Endometrium (tissue), 2 donors: ENCODE measurements at regions not wholly inside any gene's neighbourhood (a gene's known extent, or its start where the extent isn't known, plus 50 kb on each side); places are given as distances from the start of the nearest gene placed in this dataset.

Experiments used
- FAIRE-seq: peaks from 2 replicates; lab custom pipeline; 2012; peaks lifted over from hg19 to GRCh38; lab: Jason Lieb, UNC
- donor health status: control.
- donor health status: control.

GRCh38 chr3:59698091-59698490, 648.3 kb upstream of the CFAP20DC start:
- FAIRE-seq, result no peak

- FAIRE-seq, result no peak
These were observed 647.0 kb upstream of the CFAP20DC start for GRCh38 chr3:59696783-59697182.

- FAIRE-seq, result no peak
These were observed 646.0 kb upstream of the CFAP20DC start for GRCh38 chr3:59695860-59696259.

GRCh38 chr3:59692117-59692516, 642.3 kb upstream of the CFAP20DC start:
- FAIRE-seq, result no peak

- FAIRE-seq, result no peak
These were observed 641.1 kb upstream of the CFAP20DC start for GRCh38 chr3:59690886-59691285.

- no peak for FAIRE-seq
These were observed 638.8 kb upstream of the CFAP20DC start for GRCh38 chr3:59688636-59689035.

GRCh38 chr3:59685432-59685831, 635.6 kb upstream of the CFAP20DC start:
- no peak for FAIRE-seq

GRCh38 chr3:59684766-59685165, 634.9 kb upstream of the CFAP20DC start:
- FAIRE-seq, result no peak

- FAIRE-seq, result no peak
These were observed 631.1 kb upstream of the CFAP20DC start for GRCh38 chr3:59680919-59681318.

- FAIRE-seq, result no peak
These were observed 628.2 kb upstream of the CFAP20DC start for GRCh38 chr3:59677747-59678702.

- no peak for FAIRE-seq
These were observed 625.7 kb upstream of the CFAP20DC start for GRCh38 chr3:59675495-59675894.

- FAIRE-seq, result no peak
These were observed 613.4 kb upstream of the CFAP20DC start for GRCh38 chr3:59663076-59663850.

- no peak for FAIRE-seq
These were observed 611.2 kb upstream of the CFAP20DC start for GRCh38 chr3:59660852-59661625.

- no peak for FAIRE-seq
These were observed 610.6 kb upstream of the CFAP20DC start for GRCh38 chr3:59660376-59660775.

- no peak for FAIRE-seq
These were observed 609.9 kb upstream of the CFAP20DC start for GRCh38 chr3:59659755-59660154.

GRCh38 chr3:59658866-59659265, 609.0 kb upstream of the CFAP20DC start:
- FAIRE-seq, result no peak

- no peak for FAIRE-seq
These were observed 608.4 kb upstream of the CFAP20DC start for GRCh38 chr3:59658274-59658673.

GRCh38 chr3:59655418-59656015, 605.7 kb upstream of the CFAP20DC start:
- FAIRE-seq, result no peak

- FAIRE-seq, result no peak
These were observed 604.9 kb upstream of the CFAP20DC start for GRCh38 chr3:59654480-59655417.

- no peak for FAIRE-seq
These were observed 604.3 kb upstream of the CFAP20DC start for GRCh38 chr3:59654123-59654479.
